Inflammatory macrophage (primary cell): ENCODE measurements at regions not wholly inside any gene's neighbourhood (a gene's known extent, or its start where the extent isn't known, plus 50 kb on each side); places are given as distances from the start of the nearest gene placed in this dataset.

ENCODE experiments used
- DNase-seq, 2 donors: peaks; one replicate each; pipeline ENCODE4 v3.0.0-alpha.2; 2020 to 2022

DNA sequence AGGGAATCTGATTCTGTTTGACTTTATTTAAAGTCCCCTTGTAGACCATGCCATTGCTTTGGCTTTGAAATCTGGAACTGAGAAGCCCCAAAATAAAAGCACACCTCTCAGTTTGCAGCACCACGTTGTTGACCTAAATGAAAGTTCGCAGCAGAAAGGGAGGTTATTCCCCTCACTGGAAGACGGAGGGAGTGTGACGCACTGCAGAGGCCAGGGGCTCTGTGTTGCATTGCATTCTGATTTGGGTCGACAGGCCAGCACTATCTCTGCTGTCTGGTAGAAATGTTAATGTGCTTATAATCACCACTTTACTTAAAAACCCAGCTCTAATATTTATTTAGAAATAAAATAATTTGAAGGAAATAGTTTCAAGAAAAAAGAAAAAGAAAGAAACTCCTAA is 675.2 kb upstream of the NR5A2 start:
- no peak for DNase-seq

DNA sequence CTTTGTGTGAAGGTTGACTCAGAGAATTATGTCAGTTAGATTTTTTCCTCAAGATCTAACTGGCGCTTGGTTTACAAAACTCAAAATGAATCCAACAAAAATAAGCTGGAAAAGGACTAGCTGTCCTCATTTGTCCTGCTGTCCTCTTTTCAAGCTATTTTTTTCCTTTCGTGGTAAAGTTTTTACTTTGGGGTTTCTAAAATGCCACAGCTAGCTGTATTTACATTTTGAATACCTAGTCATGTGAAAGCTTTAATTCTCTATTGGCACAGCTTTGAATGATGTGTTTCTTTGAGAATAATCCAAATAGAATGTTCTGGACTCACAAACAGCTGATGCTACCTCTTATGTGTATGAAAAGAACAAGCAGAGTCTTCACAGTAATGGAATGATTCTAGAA is 673.6 kb upstream of the NR5A2 start:
- no peak for DNase-seq

DNA sequence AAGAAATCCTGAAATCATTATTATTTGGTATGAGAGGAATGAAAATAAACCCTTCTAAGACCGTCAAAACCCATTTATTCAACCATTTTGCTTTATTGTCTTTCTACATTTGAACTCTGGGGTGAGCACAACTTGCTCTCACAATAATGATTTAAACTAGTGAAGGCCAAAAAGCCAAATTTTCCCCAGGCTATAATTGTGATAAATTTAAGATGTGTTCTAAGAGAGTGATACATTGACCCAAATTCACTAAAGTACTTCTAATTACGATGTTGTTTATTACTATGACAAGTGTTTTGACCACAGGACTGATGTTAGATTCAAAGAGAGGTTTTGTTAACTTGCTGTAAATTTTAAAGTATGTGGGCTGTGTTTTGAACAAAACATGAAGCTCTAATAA is 670.9 kb upstream of the NR5A2 start:
- no peak for DNase-seq

DNA sequence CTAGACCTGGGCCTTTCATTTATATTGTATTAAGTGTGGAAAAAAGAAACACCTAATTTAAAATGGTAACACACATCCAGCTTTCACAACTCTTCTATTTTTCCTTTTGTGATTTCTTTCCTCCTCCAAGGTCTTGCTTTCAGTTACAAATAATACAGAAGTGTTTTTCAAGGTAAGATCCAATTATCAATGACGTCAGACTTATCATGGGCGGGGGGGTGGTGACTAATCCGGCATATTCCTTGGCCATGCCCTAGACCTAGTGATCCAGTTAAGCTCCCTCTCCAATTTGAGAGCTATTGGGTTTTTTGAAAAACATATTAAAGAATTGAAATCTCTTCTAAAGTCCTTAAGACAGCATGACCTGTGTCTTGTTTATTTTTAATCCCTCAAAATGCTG is 669.9 kb upstream of the NR5A2 start:
- DNase-seq = no peak

DNA sequence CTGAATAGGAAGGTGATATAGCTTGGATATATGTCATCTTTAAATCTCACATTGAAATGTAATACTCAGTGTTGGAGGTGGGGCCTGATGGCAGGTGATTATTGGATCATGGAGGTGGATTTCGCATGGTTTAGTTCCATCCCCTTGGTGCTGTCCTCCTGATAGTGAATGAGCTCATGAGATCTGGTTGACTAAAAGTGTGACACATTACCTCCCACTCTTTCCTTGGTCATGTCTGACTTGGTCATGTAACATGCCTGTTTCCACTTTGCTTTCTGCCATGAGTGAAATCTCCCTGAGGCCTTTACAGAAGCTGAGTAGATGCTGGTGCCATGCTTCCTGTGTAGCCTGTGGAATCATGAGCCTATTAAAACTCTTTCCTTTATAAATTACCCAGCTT is 664.5 kb upstream of the NR5A2 start:
- DNase-seq = peak in 1 of 2 donors; percentile 2

DNA sequence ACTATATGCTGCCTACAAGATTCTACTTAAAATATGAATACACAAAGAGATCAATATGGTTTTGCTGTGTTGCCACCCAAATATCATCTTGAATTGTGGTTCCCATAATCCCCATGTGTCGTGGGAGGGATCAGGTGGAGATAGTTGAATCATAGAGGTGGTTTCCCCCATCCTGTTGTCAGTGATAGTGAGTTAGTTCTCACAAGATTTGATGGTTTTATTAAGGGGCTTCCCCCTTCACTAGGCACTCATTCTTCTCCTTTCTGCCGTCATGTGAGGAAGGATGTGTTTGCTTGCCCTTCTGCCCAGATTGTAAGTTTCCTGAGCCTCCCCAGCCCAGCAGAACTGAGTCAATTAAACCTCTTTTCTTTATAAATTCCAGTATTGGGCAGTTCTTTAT is 654.4 kb upstream of the NR5A2 start:
- DNase-seq = no peak

DNA sequence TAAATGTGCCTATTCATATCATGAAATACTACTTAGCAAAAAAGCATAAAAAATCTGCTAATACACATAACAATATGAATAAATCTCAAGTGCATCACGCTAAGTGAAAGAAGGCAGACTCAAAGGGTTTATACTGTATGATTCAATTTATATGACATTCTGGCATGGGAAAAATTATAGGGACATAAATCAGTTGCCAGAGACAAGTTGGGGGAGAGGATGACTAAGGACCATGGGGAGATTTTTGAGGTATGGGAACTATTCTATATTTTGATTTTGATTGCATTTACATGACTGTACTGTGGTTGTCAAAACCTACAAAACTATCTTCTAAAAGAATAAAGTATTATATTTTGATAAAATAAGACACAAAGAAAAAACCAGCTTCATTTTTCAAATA is 650.3 kb upstream of the NR5A2 start:
- no peak for DNase-seq

DNA sequence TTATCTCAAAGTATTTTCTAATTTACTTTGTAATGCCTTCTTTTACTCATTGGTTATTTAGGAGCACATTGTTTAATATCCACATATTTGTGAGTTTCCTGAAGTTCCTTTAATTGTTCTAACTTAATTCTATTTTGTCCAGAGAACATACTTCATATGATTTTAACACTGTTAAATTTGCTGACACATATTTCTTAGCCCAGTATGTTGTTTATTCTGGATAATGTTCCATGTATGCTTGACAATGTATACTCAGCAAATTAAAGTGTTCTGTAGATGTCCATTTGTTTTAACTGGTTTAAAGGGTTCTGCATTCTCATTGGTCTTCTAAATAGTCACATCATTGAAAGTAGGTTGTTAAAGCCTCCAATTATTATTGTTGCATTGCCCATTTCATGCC is 643.7 kb upstream of the NR5A2 start:
- DNase-seq = no peak

DNA sequence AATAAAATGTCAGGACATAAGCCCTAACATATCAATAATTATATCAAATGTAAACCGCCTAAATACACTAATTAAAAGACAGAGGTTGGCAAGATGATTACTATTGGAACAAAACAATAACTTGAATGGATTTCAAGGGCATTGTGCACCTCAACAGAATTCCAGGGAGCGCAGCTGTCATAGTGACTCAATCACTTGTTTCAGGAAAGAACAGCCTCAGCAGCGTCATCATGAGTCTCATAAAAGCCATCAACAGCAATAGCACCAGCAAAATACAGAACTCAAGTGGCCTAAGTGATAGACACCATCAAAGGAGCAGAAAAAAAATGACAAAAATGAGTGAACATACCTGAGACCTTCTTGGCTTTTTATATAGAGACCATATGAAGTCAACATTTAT is 632.7 kb upstream of the NR5A2 start:
- no peak for DNase-seq

DNA sequence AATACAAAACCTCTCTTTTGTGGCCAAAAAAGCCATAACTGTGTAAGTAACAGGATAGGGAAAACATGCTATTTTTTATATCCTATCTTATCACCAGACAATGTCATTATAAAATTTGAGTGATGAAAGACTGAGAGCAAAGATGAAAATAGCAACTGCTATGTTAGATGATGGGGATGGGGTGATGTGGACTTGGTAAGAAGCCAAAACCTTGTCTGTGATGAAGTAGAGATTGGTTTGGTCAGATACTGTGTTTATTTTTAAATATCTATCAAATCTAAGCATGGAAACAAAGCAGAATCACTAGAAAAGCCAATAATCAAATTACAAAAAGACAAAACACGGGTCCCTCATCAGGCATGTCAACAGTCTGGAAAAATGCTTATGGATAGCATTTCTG is 631.1 kb upstream of the NR5A2 start:
- no peak for DNase-seq

DNA sequence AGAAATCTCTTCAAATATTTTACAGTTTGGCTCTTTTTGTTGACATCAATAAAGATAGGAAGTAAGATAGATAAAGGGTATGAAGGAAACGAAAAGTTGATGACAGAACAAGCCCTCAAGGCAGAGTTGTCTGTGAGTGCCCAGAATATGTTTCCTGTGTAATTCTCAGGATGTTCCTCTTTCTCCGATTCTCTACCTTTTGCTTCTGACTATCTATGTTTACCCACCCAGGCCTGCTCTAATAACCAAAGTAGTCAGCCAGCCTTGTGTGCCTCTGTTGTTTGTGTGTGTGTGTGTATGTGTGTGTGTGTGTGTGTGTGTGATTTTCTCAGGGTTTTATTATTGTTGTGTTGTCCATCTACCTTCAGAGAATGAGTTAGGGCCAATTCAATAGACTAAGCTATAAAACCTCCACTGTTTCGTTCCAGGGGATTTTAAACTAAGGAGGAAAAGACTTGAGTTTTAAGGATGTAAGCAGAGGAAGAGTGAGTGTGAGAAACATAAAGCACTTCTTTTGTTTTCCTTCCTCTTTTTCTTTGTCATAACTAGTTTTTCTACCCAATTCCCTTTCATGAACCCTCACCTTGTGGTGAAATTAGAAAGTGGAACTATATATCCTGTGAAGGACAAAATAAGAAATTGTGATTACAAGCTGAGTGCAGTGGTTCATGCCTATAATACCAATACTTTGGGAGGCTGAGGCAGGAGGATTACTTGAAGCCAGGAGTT is 627.4 kb upstream of the NR5A2 start:
- peak in 1 of 2 donors; percentile 42 for DNase-seq

DNA sequence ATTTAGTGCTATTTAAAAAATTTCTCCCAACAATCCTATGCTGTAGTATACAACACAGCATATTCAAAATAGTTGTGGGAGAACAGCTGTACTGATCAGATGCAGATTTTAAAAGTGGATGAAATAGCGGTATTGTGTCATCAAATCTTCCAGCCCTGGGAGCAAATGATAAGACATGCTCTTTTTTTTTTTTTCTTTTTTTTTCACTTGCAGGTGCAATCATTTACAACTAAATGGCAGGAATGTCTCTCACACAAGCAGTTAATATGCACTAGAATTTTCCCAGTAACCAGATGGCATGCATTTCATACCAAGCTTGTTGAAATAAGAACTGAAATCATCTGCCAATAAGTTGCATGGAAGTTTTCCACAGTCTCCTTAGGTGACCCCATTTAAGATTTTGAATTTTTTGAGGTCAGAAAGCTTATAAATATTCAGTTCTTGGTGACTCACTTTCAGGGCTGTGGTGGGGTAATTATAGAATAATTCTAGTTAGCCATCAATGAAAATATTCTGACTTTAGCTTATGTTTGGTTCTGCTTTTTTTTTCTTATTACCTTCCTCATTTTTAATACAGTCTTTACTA is 623.9 kb upstream of the NR5A2 start:
- peak in 1 of 2 donors; percentile 5 for DNase-seq

DNA sequence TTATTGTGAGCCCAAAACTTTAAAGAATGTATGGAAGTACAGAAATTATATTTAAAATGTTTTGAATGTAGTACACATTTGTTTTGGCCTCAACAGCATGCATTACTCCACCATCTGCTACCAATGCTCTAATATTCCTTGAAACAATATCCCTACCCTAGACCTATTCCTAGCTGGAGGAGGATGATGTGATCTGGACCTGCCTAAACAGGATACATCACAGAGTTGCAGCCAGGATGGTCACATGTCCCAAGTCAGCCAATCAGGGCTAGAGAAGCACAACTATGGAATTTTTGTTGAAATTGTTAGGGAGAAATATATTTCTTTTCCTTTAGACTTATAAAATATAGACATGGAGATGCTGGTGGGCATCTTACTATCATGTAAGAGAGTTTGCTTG is 623.3 kb upstream of the NR5A2 start:
- no peak for DNase-seq

DNA sequence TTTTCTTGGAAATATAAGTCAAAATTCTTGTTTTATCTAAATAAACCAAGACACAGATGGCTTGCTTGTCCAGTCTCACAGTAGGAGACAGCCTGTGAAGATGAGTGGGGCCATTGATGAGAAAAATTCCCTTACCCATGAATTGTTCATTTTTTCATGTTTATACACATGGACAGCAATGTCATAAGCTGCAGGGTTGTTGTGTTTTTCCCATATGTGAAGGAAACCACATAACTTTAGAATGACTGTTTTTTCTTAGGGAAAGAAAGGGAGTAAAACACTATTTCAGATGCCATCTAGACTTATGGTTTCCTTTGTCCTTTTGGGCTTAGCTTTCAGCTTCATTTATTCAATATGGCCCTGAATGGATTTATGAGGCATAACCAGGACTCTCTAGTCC is 622.5 kb upstream of the NR5A2 start:
- no peak for DNase-seq

DNA sequence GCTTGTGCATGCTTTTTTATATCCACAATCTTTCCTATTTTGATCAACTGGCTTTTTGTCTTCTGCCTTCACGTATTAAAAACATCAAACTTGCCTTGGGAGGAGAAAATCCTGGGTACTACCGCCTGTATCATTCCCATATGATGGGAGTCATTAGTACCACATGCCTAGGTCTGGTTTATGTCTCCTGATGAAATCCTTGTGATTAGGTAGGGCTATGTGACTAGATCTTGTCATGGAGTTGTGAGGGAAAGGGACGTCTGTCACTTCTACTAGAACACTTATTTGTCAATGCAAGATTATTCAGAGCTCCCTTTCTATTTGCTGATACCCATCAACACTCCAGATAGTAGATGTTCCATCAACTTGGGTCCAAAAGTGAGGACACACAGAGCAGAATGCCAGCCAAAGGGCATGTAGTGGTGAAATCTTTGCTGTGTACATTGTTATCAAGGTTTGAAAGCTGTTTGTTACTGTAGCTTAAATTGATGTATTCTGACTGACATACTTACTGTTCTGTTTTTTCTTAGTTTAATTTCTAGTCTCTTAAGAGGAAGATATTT is 621.8 kb upstream of the NR5A2 start:
- no peak for DNase-seq

DNA sequence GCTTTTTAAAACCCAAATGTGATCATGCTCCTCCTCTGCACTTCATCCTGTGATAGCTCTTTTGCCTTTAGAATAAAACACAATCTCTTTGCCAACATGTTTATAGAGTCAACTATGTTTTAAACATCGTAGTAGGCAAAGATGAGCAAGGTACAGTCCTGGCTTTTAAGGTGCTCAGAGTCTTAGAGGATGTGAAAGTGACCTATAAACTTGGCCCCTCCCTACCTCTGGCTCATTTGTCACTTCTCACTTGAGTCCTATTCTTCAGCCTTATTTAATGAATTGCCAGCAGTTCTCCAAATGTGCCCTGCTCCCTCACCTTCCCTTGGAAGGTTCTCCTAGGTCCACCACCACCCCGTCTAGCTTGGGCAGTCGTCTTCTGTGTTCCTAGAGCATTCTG is 617.0 kb upstream of the NR5A2 start:
- no peak for DNase-seq

DNA sequence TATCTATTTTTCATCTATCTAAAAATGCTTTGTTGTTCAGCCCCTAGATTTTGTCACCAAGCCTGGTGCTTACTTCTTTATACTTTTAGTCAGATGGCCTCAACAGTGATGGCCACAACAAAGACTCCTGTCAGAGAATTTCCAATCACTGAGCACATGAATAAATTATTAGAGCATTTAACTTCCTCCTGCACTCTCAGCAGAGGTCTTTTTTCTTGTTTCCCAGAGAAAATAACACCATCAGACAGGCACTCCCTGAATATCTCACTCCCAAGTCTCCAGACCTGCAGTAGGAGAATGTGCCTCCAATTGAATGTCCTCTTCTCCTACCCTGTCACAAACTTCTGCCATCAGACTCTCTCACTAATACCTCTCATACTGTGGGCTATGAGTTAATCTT is 616.0 kb upstream of the NR5A2 start:
- no peak for DNase-seq

DNA sequence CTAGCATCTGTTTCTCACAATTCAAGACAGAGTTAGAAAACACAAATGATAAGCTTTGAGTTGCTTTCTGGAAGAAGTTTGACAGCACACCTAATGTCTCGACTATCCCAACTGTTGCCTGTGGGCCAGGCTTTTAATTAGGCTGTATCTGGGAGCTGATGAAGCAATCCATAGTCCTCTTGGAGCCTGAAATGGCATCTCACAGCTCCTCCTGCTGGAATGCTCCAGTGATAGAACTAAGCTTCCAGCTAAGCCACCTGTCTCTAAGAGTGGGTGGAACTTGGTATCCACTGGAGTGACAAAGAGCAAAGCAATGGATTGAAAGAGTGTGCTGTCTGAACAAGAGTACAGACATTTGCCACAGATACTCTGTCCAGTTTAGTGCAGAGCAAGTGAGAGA is 605.3 kb upstream of the NR5A2 start:
- DNase-seq = no peak

DNA sequence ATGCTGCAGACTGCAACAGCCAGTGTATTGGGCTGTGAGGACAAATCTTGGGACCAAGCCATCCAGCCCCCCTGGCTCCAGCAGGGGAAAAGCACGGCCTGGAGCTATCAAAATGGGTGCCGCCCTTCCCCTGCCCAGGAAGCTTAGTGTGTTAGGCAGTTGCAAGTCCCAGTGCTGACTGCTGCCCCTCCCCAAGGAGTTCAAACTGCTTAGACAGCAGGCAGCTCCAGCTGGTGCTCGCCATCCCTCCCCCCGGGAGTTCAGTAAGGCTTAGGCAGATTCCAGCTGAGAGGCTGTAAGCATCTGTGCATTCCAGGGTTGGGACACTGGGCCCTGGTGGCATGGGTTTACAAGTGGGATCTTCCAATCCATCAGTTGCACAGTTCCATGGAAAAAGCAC is 579.6 kb upstream of the NR5A2 start:
- no peak for DNase-seq

DNA sequence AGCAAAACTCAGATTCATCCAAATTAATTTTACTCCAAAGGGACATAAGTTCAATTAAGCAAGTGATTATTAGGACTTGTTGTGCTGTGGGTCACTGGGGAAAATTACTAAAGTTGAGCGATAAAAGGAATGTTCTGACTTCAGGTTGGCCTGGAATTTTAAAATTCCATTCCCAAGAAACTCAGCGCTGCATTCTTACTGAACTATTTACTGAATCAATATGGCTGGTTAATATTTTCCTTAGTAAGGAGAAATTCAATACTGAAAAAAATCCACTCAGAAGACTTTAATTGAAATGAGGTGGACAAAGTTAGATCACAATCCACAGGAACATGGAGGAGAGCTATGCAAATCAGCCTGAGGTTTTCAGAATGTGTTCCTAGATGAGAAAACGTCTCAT is 578.9 kb upstream of the NR5A2 start:
- DNase-seq = no peak

DNA sequence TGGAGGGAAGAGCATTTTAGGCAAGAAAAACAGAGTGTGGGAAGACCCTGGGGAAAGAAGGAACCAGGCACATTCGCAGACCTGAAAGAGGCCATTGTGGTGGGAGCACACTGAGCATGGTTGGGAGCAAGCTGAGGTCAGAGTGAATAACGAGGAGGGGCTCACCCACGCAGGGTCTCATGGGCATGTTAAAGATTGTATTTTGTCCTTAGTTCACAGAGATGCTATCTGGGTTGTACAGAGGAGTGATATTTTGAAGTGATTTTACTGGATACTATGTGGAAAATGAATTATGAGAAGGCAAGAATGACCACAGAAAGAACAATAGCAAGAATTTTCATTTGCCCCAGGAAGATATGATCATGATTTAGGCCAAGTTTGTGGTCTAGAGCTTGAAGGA is 578.3 kb upstream of the NR5A2 start:
- no peak for DNase-seq

DNA sequence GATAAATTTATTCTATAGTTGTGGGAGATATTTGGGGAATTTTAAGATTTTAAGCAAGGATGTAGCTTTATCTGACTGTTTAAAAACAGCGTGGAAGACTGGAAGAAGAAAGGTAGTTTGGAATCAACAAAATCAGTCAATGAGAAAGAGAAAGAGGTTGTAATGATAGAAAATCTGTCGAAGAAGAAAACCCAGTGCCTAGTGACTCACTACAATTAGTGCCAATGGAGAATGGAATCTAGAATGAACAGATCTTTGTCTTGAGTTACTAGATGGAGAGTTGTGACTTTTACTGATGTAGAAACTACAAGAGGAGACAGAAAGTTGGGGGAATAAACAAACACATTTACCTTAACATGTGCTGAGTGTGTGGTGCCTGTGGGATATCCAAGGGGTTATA is 577.8 kb upstream of the NR5A2 start:
- DNase-seq = no peak

DNA sequence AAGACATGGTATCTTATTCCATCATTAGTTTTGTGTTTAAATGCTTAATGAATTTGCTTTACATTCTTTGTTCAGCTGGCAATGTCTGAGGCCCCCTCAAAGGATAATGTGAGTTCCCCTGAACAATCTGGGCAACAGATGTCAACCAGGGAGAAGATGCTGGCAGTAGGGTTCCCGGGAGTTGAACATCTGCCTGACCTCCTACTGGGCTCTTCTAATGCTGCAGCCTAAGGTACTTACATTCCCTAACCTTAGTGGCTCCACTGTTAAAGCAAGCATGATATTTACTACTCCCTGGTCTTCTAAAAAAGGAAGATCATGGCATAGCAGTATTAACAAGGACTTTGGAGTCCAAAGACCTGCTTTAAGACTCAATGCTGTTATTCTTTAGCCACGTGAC is 574.9 kb upstream of the NR5A2 start:
- DNase-seq = no peak

DNA sequence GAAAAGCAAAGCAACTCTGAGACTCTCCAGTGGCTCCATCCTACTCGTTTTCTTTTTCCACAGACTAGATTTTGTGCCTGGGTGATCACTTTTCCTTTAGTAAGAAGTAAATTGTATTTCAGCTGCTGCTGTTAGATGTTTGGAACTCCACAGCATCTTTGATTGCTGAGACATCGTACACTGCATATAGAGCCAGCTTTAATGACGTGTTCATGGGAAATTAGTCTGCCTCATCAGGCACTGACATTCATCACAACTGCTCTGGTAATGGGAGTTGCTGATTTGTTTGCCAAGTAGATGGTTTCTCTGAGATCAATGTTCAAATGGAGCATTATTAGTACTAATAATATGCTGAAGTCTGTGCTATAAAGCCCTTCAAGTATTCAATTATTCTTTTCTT is 573.8 kb upstream of the NR5A2 start:
- DNase-seq = no peak

DNA sequence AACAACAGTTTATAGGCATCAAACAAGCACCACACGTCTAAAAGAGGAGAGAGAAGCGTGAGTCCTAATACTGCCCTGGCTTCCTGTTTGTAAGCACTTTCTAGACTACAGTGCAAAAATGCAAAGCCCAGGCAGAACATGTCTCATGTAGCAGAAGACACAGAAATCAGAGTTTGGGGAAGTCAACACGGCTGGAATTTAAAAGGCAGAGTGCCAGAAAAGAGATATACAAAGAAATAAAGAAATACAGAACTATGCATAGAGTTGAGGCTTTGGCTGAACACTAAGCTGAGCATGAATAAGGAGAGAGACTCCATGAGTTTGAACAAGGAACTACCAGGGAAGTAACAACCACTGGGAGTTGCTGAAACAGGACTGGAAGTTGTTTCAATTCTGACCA is 566.6 kb upstream of the NR5A2 start:
- peak; percentile 30 for DNase-seq
